Type B pancreatic cell (in vitro differentiated cells): ENCODE measurements at regions not wholly inside any gene's neighbourhood (a gene's known extent, or its start where the extent isn't known, plus 50 kb on each side); places are given as distances from the start of the nearest gene placed in this dataset.

Experiments used
- DNase-seq: peaks from one replicate; pipeline ENCODE4 v3.0.0; 2021; ENCODE audit warnings: mixed read lengths; ENCODE audit not compliant: unreplicated experiment; ENCODE audit errors: extremely low spot score
- H3K27ac Mint-ChIP-seq: 2 replicates; pipeline ENCODE4 v1.8.0; 2021; ENCODE audit warnings: mild to moderate bottlenecking, mixed read lengths
- H3K27me3 Mint-ChIP-seq: 2 replicates; pipeline ENCODE4 v1.8.0; 2021; ENCODE audit warnings: mixed read lengths
- H3K36me3 Mint-ChIP-seq: 2 replicates; pipeline ENCODE4 v1.8.0; 2021; ENCODE audit warnings: mixed read lengths
- H3K4me1 Mint-ChIP-seq: one replicate; pipeline ENCODE4 v1.8.0; 2021; ENCODE audit warnings: mixed read lengths; ENCODE audit not compliant: unreplicated experiment
- H3K4me3 Mint-ChIP-seq: 2 replicates; pipeline ENCODE4 v1.8.0; 2021; ENCODE audit warnings: mild to moderate bottlenecking, mixed read lengths
- H3K9me3 Mint-ChIP-seq: 2 replicates; pipeline ENCODE4 v1.8.0; 2021; ENCODE audit warnings: mixed read lengths
- CTCF ChIP-seq: fragments of 200-600 bp; sonication (generic); conservative IDR thresholded peaks from 2 replicates; pipeline ENCODE4 v1.5.0; 2021; ENCODE audit warnings: antibody characterized with exemption, mild to moderate bottlenecking

GRCh38 chr9:21605489-21605931, 123.4 kb upstream of the IFNE start:
- no peak for DNase-seq
- Mint-ChIP-seq H3K9me3 (no peaks in the 10 kb centered on the region), H3K27ac (no peak overlapping the region), H3K4me1 (no peaks in the 10 kb centered on the region), H3K27me3 (peaks cover 4% of the 10 kb centered on the region), H3K4me3 (no peak overlapping the region), H3K36me3 (no peaks in the 10 kb centered on the region)
- no peak for TF ChIP-seq CTCF

- no peak for TF ChIP-seq CTCF
- no peaks in the 10 kb centered on the region for H3K36me3 Mint-ChIP-seq
- H3K27ac Mint-ChIP-seq, result no peak overlapping the region
- H3K4me1 Mint-ChIP-seq, result no peaks in the 10 kb centered on the region
- H3K9me3 Mint-ChIP-seq, result no peaks in the 10 kb centered on the region
- H3K4me3 Mint-ChIP-seq, result no peak overlapping the region
- DNase-seq, result no peak
- peaks cover 4% of the 10 kb centered on the region for H3K27me3 Mint-ChIP-seq
Observed at GRCh38 chr9:21607576-21607975, 125.5 kb upstream of the IFNE start.

GRCh38 chr9:21608200-21608599, 126.1 kb upstream of the IFNE start:
- H3K27ac Mint-ChIP-seq, result no peak overlapping the region
- DNase-seq, result no peak
- H3K4me1 Mint-ChIP-seq, result no peaks in the 10 kb centered on the region
- no peaks in the 10 kb centered on the region for H3K9me3 Mint-ChIP-seq
- no peak overlapping the region for H3K4me3 Mint-ChIP-seq
- H3K36me3 Mint-ChIP-seq, result no peaks in the 10 kb centered on the region
- TF ChIP-seq CTCF, result no peak
- H3K27me3 Mint-ChIP-seq, result peaks cover 4% of the 10 kb centered on the region

- no peak for DNase-seq
- TF ChIP-seq CTCF, result no peak
- H3K4me3 Mint-ChIP-seq, result no peak overlapping the region
- H3K27me3 Mint-ChIP-seq, result peaks cover 4% of the 10 kb centered on the region
- H3K36me3 Mint-ChIP-seq, result no peaks in the 10 kb centered on the region
- no peak overlapping the region for H3K27ac Mint-ChIP-seq
- H3K4me1 Mint-ChIP-seq, result no peaks in the 10 kb centered on the region
- H3K9me3 Mint-ChIP-seq, result no peaks in the 10 kb centered on the region
Observed at GRCh38 chr9:21609506-21609905, 127.4 kb upstream of the IFNE start.

- Mint-ChIP-seq H3K36me3 (no peaks in the 10 kb centered on the region), H3K4me1 (no peaks in the 10 kb centered on the region), H3K9me3 (no peaks in the 10 kb centered on the region), H3K27ac (no peak overlapping the region), H3K4me3 (no peak overlapping the region), H3K27me3 (peaks cover 1% of the 10 kb centered on the region)
- no peak for TF ChIP-seq CTCF
- no peak for DNase-seq
Observed at GRCh38 chr9:21611891-21612290, 129.8 kb upstream of the IFNE start.

- H3K27me3 Mint-ChIP-seq, result no peaks in the 10 kb centered on the region
- no peak for DNase-seq
- no peaks in the 10 kb centered on the region for H3K4me1 Mint-ChIP-seq
- H3K27ac Mint-ChIP-seq, result no peak overlapping the region
- no peak overlapping the region for H3K4me3 Mint-ChIP-seq
- no peaks in the 10 kb centered on the region for H3K36me3 Mint-ChIP-seq
- TF ChIP-seq CTCF, result no peak
- no peaks in the 10 kb centered on the region for H3K9me3 Mint-ChIP-seq
Observed at GRCh38 chr9:21615018-21615417, 132.9 kb upstream of the IFNE start.
